ENCODE measurements at regions not wholly inside any gene's neighbourhood (a gene's known extent, or its start where the extent isn't known, plus 50 kb on each side); places are given as distances from the start of the nearest gene placed in this dataset.
A peak's percentile ranks its signal among the peaks of the same experiment; 100 is the strongest.

DNA sequence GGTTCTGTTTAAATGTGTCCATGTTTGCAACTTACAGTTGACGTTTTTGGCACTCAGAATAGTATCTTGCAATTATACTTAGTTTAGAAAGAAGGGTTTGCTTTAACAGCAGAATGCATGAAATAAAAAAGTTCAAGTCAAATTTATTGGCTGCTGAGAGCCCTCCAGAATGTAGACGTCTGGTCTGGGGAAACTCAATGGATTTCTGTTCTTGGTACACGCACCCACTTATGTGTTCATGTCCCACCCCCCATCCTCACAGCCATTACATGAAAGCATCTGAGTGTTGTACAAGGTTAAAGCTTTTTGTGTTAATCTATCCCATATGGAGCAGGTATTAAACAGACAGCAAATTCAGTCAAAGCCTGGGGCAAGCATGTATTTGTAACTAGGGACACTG lies 219.5 kb downstream of the SOX11 start:
- WGBS (ENCODE audit: low lambda C conversion rate) = 25% methylated on average over 3 of the region's 3 CpGs
- Histone ChIP-seq H3K27me3 (ENCODE audit: insufficient read depth) (no peaks in the 10 kb centered on the region), H4K20me1 (ENCODE audit: insufficient read depth) (no peaks in the 10 kb centered on the region), H3K4me3 (ENCODE audit: low read depth in 2 of 2, low read length in 1 of 2) (no peak overlapping the region), H3K9ac (no peak overlapping the region), H3K4me2 (no peak overlapping the region), H3K9me2 (no peaks in the 10 kb centered on the region), H3F3A (replicated peaks; ENCODE audit: insufficient read depth) (no peaks in the 10 kb centered on the region), H2AFZ (ENCODE audit: low read depth) (no peak overlapping the region), H3K79me2 (ENCODE audit: insufficient read depth) (no peaks in the 10 kb centered on the region), H3K36me3 (replicated peaks in 1 of 2; ENCODE audit: control insufficient read depth in 1 of 2, insufficient read depth in 2 of 2, low read length in 1 of 2) (no peaks in the 10 kb centered on the region), H3K27ac (ENCODE audit: low read depth in 2 of 2, low read length in 1 of 2) (peak overlapping the region in 1 of 2 experiments; percentile 85; a peak in 2 of 4 replicates), H3K9me3 (no peaks in the 10 kb centered on the region; the same call in 1 of the 2 replicates), H3K4me1 (ENCODE audit: control insufficient read depth in 1 of 2, insufficient read depth in 2 of 2, low read depth in 1 of 2, low read length in 1 of 2) (peaks cover 0 to 42% of the 10 kb centered on the region in 2 experiments; a peak in 2 of 4 replicates)
- peak; percentile 51 for DNase-seq
- ChIA-PET POLR2A (no interaction called here), CTCF (interaction anchor here (1.2 kb wide), 1 partner anchor 87 kb away, joined by 3 read pairs; no protein-coding TSS in a partner anchor)
- no peak for TF ChIP-seq RXRA (IDR thresholded peaks at IDR 0.05; ENCODE audit: borderline replicate concordance, low read depth)
- TF ChIP-seq NRF1 (IDR thresholded peaks at IDR 0.05; ENCODE audit: low read depth, low read length) = no peak
- TF ChIP-seq TCF12 (IDR thresholded peaks at IDR 0.05) = no peak
- TF ChIP-seq FOXJ3 (CRISPR knock-in tag; IDR thresholded peaks at IDR 0.05) = peak; percentile 63; the same call in 1 of the 2 replicates
- TF ChIP-seq RFX5 (IDR thresholded peaks at IDR 0.05; ENCODE audit: low read length) = no peak
- TF ChIP-seq, protein P1, sequence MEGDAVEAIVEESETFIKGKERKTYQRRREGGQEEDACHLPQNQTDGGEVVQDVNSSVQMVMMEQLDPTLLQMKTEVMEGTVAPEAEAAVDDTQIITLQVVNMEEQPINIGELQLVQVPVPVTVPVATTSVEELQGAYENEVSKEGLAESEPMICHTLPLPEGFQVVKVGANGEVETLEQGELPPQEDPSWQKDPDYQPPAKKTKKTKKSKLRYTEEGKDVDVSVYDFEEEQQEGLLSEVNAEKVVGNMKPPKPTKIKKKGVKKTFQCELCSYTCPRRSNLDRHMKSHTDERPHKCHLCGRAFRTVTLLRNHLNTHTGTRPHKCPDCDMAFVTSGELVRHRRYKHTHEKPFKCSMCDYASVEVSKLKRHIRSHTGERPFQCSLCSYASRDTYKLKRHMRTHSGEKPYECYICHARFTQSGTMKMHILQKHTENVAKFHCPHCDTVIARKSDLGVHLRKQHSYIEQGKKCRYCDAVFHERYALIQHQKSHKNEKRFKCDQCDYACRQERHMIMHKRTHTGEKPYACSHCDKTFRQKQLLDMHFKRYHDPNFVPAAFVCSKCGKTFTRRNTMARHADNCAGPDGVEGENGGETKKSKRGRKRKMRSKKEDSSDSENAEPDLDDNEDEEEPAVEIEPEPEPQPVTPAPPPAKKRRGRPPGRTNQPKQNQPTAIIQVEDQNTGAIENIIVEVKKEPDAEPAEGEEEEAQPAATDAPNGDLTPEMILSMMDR (IDR thresholded peaks at IDR 0.05) = no peak
- TF ChIP-seq SIN3A (IDR thresholded peaks at IDR 0.05; ENCODE audit: borderline replicate concordance, low read depth, low read length) = no peak
- peak; percentile 30; the same call in 1 of the 2 replicates for TF ChIP-seq MXI1 (IDR thresholded peaks at IDR 0.05; ENCODE audit: low read depth, low read length)
- peak; percentile 33; the same call in 1 of the 2 replicates for TF ChIP-seq GATA2 (CRISPR knock-in tag; IDR thresholded peaks at IDR 0.05)
- TF ChIP-seq TAF1 (IDR thresholded peaks at IDR 0.05; ENCODE audit: borderline replicate concordance, low read depth, low read length) = no peak
- TF ChIP-seq JUND (IDR thresholded peaks at IDR 0.05) = no peak
- no peak for TF ChIP-seq NFIC (IDR thresholded peaks at IDR 0.05; ENCODE audit: borderline replicate concordance)
- peak; percentile 66 for TF ChIP-seq RCOR1 (IDR thresholded peaks at IDR 0.05; ENCODE audit: low read length)
- no peak for TF ChIP-seq EZH2phosphoT487 (IDR thresholded peaks at IDR 0.05; ENCODE audit: borderline replicate concordance, low read depth)
- TF ChIP-seq, protein P2, sequence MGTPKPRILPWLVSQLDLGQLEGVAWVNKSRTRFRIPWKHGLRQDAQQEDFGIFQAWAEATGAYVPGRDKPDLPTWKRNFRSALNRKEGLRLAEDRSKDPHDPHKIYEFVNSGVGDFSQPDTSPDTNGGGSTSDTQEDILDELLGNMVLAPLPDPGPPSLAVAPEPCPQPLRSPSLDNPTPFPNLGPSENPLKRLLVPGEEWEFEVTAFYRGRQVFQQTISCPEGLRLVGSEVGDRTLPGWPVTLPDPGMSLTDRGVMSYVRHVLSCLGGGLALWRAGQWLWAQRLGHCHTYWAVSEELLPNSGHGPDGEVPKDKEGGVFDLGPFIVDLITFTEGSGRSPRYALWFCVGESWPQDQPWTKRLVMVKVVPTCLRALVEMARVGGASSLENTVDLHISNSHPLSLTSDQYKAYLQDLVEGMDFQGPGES (IDR thresholded peaks at IDR 0.05; ENCODE audit: low read depth, low read length) = no peak
- peak in 1 of 2 experiments; percentile 83; a peak in 2 of 4 replicates for TF ChIP-seq EP300 (IDR thresholded peaks at IDR 0.05; ENCODE audit: borderline replicate concordance in 1 of 2, low read depth in 1 of 2, low read length in 1 of 2)
- TF ChIP-seq, protein P3, sequence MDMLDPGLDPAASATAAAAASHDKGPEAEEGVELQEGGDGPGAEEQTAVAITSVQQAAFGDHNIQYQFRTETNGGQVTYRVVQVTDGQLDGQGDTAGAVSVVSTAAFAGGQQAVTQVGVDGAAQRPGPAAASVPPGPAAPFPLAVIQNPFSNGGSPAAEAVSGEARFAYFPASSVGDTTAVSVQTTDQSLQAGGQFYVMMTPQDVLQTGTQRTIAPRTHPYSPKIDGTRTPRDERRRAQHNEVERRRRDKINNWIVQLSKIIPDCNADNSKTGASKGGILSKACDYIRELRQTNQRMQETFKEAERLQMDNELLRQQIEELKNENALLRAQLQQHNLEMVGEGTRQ (IDR thresholded peaks at IDR 0.05; ENCODE audit: borderline replicate concordance, low read depth, low read length) = no peak
- no peak for TF ChIP-seq ELF1 (IDR thresholded peaks at IDR 0.05)
- TF ChIP-seq MEF2A (IDR thresholded peaks at IDR 0.05; ENCODE audit: borderline replicate concordance, low read depth) = no peak
- TF ChIP-seq FOXM1 (IDR thresholded peaks at IDR 0.05; ENCODE audit: low read depth) = no peak
- peak; percentile 62 for TF ChIP-seq CHD2 (IDR thresholded peaks at IDR 0.05; ENCODE audit: low read length, partially characterized antibody)
- TF ChIP-seq, protein P4, sequence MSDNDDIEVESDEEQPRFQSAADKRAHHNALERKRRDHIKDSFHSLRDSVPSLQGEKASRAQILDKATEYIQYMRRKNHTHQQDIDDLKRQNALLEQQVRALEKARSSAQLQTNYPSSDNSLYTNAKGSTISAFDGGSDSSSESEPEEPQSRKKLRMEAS (IDR thresholded peaks at IDR 0.05; ENCODE audit: low read depth) = no peak
- TF ChIP-seq RAD21 (IDR thresholded peaks at IDR 0.05; ENCODE audit: low read length) = peak; percentile 20
- TF ChIP-seq, protein P5, sequence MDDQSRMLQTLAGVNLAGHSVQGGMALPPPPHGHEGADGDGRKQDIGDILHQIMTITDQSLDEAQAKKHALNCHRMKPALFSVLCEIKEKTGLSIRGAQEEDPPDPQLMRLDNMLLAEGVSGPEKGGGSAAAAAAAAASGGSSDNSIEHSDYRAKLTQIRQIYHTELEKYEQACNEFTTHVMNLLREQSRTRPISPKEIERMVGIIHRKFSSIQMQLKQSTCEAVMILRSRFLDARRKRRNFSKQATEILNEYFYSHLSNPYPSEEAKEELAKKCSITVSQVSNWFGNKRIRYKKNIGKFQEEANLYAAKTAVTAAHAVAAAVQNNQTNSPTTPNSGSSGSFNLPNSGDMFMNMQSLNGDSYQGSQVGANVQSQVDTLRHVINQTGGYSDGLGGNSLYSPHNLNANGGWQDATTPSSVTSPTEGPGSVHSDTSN (IDR thresholded peaks at IDR 0.05) = no peak
- TF ChIP-seq FOSL2 (IDR thresholded peaks at IDR 0.05; ENCODE audit: borderline replicate concordance, low read depth) = no peak

Measured in SK-N-SH (cell line).